ENCODE measurements at regions not wholly inside any gene's neighbourhood (a gene's known extent, or its start where the extent isn't known, plus 50 kb on each side); places are given as distances from the start of the nearest gene placed in this dataset.

DNA sequence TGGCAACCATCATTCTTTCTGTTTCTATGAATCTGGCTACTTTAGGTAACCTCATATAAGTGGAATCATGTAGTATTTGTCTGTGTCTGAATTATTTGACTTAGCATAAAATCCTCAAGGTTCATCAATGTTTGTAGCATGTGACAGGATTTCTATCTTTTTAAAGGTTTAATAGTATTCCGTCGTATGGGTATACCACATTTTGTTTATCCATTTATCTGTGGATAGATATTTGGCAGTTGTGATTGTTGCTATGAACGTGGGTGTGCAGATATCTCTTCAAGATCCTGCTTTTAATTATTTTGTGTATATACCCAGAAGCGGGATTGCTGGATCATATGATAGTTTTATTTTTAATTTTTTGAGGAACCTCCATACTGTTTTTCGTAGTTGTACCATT is 421.7 kb downstream of the PCNX1 start (continued):
- TF ChIP-seq ZNF263 (CRISPR knock-in tag; IDR thresholded peaks at IDR 0.05; ENCODE audit: low read depth) = no peak
- no peak for TF ChIP-seq JUN (CRISPR knock-in tag; IDR thresholded peaks at IDR 0.05)
- TF ChIP-seq NR1H2 (CRISPR knock-in tag; IDR thresholded peaks at IDR 0.05) = no peak
- no peak for TF ChIP-seq ZBTB21 (CRISPR knock-in tag; IDR thresholded peaks at IDR 0.05; ENCODE audit: borderline replicate concordance)
- TF ChIP-seq, protein P1, sequence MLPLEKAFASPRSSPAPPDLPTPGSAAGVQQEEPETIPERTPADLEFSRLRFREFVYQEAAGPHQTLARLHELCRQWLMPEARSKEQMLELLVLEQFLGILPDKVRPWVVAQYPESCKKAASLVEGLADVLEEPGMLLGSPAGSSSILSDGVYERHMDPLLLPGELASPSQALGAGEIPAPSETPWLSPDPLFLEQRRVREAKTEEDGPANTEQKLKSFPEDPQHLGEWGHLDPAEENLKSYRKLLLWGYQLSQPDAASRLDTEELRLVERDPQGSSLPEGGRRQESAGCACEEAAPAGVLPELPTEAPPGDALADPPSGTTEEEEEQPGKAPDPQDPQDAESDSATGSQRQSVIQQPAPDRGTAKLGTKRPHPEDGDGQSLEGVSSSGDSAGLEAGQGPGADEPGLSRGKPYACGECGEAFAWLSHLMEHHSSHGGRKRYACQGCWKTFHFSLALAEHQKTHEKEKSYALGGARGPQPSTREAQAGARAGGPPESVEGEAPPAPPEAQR (CRISPR knock-in tag; IDR thresholded peaks at IDR 0.05) = no peak
- TF ChIP-seq CREB1 (CRISPR knock-in tag; IDR thresholded peaks at IDR 0.05) = no peak
- TF ChIP-seq, protein P2, sequence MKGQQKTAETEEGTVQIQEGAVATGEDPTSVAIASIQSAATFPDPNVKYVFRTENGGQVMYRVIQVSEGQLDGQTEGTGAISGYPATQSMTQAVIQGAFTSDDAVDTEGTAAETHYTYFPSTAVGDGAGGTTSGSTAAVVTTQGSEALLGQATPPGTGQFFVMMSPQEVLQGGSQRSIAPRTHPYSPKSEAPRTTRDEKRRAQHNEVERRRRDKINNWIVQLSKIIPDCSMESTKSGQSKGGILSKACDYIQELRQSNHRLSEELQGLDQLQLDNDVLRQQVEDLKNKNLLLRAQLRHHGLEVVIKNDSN (CRISPR knock-in tag; IDR thresholded peaks at IDR 0.05) = no peak
- TF ChIP-seq NR3C1 (CRISPR knock-in tag; conservative IDR thresholded peaks at IDR 0.05; ENCODE audit: low read depth) = no peak
- TF ChIP-seq, protein P3, sequence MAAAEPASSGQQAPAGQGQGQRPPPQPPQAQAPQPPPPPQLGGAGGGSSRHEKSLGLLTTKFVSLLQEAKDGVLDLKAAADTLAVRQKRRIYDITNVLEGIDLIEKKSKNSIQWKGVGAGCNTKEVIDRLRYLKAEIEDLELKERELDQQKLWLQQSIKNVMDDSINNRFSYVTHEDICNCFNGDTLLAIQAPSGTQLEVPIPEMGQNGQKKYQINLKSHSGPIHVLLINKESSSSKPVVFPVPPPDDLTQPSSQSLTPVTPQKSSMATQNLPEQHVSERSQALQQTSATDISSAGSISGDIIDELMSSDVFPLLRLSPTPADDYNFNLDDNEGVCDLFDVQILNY (CRISPR knock-in tag; IDR thresholded peaks at IDR 0.05) = no peak
- no peak for TF ChIP-seq MXD4 (CRISPR knock-in tag; IDR thresholded peaks at IDR 0.05; ENCODE audit: borderline replicate concordance)
- TF ChIP-seq FOXK1 (CRISPR knock-in tag; IDR thresholded peaks at IDR 0.05) = no peak

DNA sequence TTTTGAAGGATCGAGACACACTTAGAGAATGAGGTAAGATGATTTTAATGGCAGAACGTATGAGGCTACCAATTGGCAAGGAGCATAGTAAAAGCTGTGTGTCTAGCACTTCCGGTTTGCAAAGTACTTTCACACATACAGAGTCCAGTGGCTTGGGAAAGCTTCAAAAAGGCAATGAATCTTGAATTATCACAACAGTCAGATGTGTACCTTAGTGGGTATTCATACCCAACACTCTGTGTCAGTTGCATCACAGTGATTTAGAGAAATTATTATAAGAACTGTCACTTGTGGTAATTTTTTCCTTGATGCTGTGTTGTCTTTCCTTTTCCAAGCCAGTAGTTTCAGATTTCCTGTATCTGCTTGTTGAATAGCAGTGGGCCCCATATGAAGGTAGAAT is 424.1 kb downstream of the PCNX1 start:
- ATAC-seq (no peak), DNase-seq (ENCODE audit: low spot score) (no peak)
- TF ChIP-seq ZNF232 (CRISPR knock-in tag; IDR thresholded peaks at IDR 0.05) = no peak
- TF ChIP-seq, protein P4, sequence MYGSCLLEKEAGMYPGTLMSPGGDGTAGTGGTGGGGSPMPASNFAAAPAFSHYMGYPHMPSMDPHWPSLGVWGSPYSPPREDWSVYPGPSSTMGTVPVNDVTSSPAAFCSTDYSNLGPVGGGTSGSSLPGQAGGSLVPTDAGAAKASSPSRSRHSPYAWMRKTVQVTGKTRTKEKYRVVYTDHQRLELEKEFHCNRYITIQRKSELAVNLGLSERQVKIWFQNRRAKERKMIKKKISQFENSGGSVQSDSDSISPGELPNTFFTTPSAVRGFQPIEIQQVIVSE (CRISPR knock-in tag; IDR thresholded peaks at IDR 0.05; ENCODE audit: borderline replicate concordance) = no peak
- no peak for TF ChIP-seq CBFB (CRISPR knock-in tag; IDR thresholded peaks at IDR 0.05; ENCODE audit: low read depth)
- no peak for TF ChIP-seq TCF7 (CRISPR knock-in tag; IDR thresholded peaks at IDR 0.05; ENCODE audit: low read depth)
- no peak for TF ChIP-seq SOX15 (CRISPR knock-in tag; IDR thresholded peaks at IDR 0.05)
- TF ChIP-seq NR3C1 (CRISPR knock-in tag; conservative IDR thresholded peaks at IDR 0.05; ENCODE audit: low read depth) = no peak
- TF ChIP-seq ZNF317 (CRISPR knock-in tag; IDR thresholded peaks at IDR 0.05; ENCODE audit: borderline replicate concordance, low read depth) = no peak
- TF ChIP-seq, protein P5, sequence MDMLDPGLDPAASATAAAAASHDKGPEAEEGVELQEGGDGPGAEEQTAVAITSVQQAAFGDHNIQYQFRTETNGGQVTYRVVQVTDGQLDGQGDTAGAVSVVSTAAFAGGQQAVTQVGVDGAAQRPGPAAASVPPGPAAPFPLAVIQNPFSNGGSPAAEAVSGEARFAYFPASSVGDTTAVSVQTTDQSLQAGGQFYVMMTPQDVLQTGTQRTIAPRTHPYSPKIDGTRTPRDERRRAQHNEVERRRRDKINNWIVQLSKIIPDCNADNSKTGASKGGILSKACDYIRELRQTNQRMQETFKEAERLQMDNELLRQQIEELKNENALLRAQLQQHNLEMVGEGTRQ (CRISPR knock-in tag; IDR thresholded peaks at IDR 0.05) = no peak
- TF ChIP-seq GTF2I (CRISPR knock-in tag; conservative IDR thresholded peaks at IDR 0.05) = no peak
- no peak for TF ChIP-seq NFYB (CRISPR knock-in tag; conservative IDR thresholded peaks at IDR 0.05; ENCODE audit: low read depth)
- no peak for TF ChIP-seq TEAD4 (CRISPR knock-in tag; IDR thresholded peaks at IDR 0.05)
- no peak for TF ChIP-seq ZNF219 (CRISPR knock-in tag; IDR thresholded peaks at IDR 0.05; ENCODE audit: borderline replicate concordance)
- TF ChIP-seq, protein P3 (CRISPR knock-in tag; IDR thresholded peaks at IDR 0.05) = no peak
- TF ChIP-seq, protein P6, sequence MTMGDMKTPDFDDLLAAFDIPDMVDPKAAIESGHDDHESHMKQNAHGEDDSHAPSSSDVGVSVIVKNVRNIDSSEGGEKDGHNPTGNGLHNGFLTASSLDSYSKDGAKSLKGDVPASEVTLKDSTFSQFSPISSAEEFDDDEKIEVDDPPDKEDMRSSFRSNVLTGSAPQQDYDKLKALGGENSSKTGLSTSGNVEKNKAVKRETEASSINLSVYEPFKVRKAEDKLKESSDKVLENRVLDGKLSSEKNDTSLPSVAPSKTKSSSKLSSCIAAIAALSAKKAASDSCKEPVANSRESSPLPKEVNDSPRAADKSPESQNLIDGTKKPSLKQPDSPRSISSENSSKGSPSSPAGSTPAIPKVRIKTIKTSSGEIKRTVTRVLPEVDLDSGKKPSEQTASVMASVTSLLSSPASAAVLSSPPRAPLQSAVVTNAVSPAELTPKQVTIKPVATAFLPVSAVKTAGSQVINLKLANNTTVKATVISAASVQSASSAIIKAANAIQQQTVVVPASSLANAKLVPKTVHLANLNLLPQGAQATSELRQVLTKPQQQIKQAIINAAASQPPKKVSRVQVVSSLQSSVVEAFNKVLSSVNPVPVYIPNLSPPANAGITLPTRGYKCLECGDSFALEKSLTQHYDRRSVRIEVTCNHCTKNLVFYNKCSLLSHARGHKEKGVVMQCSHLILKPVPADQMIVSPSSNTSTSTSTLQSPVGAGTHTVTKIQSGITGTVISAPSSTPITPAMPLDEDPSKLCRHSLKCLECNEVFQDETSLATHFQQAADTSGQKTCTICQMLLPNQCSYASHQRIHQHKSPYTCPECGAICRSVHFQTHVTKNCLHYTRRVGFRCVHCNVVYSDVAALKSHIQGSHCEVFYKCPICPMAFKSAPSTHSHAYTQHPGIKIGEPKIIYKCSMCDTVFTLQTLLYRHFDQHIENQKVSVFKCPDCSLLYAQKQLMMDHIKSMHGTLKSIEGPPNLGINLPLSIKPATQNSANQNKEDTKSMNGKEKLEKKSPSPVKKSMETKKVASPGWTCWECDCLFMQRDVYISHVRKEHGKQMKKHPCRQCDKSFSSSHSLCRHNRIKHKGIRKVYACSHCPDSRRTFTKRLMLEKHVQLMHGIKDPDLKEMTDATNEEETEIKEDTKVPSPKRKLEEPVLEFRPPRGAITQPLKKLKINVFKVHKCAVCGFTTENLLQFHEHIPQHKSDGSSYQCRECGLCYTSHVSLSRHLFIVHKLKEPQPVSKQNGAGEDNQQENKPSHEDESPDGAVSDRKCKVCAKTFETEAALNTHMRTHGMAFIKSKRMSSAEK (CRISPR knock-in tag; IDR thresholded peaks at IDR 0.05; ENCODE audit: borderline replicate concordance) = no peak
- TF ChIP-seq CREB1 (CRISPR knock-in tag; IDR thresholded peaks at IDR 0.05) = no peak
- TF ChIP-seq, protein P7, sequence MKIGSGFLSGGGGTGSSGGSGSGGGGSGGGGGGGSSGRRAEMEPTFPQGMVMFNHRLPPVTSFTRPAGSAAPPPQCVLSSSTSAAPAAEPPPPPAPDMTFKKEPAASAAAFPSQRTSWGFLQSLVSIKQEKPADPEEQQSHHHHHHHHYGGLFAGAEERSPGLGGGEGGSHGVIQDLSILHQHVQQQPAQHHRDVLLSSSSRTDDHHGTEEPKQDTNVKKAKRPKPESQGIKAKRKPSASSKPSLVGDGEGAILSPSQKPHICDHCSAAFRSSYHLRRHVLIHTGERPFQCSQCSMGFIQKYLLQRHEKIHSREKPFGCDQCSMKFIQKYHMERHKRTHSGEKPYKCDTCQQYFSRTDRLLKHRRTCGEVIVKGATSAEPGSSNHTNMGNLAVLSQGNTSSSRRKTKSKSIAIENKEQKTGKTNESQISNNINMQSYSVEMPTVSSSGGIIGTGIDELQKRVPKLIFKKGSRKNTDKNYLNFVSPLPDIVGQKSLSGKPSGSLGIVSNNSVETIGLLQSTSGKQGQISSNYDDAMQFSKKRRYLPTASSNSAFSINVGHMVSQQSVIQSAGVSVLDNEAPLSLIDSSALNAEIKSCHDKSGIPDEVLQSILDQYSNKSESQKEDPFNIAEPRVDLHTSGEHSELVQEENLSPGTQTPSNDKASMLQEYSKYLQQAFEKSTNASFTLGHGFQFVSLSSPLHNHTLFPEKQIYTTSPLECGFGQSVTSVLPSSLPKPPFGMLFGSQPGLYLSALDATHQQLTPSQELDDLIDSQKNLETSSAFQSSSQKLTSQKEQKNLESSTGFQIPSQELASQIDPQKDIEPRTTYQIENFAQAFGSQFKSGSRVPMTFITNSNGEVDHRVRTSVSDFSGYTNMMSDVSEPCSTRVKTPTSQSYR (CRISPR knock-in tag; IDR thresholded peaks at IDR 0.05) = no peak
- no peak for TF ChIP-seq ZNF671 (CRISPR knock-in tag; IDR thresholded peaks at IDR 0.05)
- Mint-ChIP-seq H3K9me3 (0 out of 2 replicates have a peak, but pooled peaks cover 3% of the 10 kb centered on the region), H3K4me3 (no peak overlapping the region), H3K27me3 (ENCODE audit: low read depth) (no peaks in the 10 kb centered on the region), H3K4me1 (peaks cover 36% of the 10 kb centered on the region), H3K27ac (no peak overlapping the region), H3K36me3 (peaks cover 6% of the 10 kb centered on the region; the same call in 1 of the 2 replicates)
- ChIA-PET POLR2A (interaction anchor here (0.6 kb wide), 1 partner anchor 72 kb away, joined by 7 read pairs; no protein-coding TSS in a partner anchor), CTCF (no interaction called here)

Measured in WTC11 (cell line).